HEK293T (cell line): ENCODE measurements at regions not wholly inside any gene's neighbourhood (a gene's known extent, or its start where the extent isn't known, plus 50 kb on each side); places are given as distances from the start of the nearest gene placed in this dataset.

ENCODE experiments used
- ARNT ChIP-seq: fragments of 450-650 bp; IDR thresholded peaks from 2 replicates; pipeline ENCODE4 v1.6.1; 2017; ENCODE audit warnings: mild to moderate bottlenecking
- FOXA1 ChIP-seq: fragments of 450-650 bp; IDR thresholded peaks from 2 replicates; pipeline ENCODE4 v1.6.1; 2016; ENCODE audit warnings: mild to moderate bottlenecking
- FOXM1 ChIP-seq: fragments of 450-650 bp; IDR thresholded peaks from 2 replicates; pipeline ENCODE4 v1.6.1; 2017; ENCODE audit warnings: mild to moderate bottlenecking, borderline replicate concordance
- LEF1 ChIP-seq: fragments of 450-650 bp; IDR thresholded peaks from 2 replicates; pipeline ENCODE4 v1.6.1; 2017; ENCODE audit warnings: mild to moderate bottlenecking, borderline replicate concordance
- ZNF384 ChIP-seq: fragments of 450-650 bp; IDR thresholded peaks from 2 replicates; pipeline ENCODE4 v1.6.1; 2016

GRCh38 chr21:39003982-39004633 is 179.1 kb downstream of the PSMG1 start:
- TF ChIP-seq ARNT (no peak), FOXM1 (no peak), FOXA1 (no peak), ZNF384 (no peak), LEF1 (no peak)
